ENCODE measurements at regions not wholly inside any gene's neighbourhood (a gene's known extent, or its start where the extent isn't known, plus 50 kb on each side); places are given as distances from the start of the nearest gene placed in this dataset.

GRCh38 chr3:174548841-174549623 lies 310.1 kb upstream of the NAALADL2 start:
- TF ChIP-seq CTCF (IDR thresholded peaks at IDR 0.05), result no peak

GRCh38 chr3:174581558-174581957 lies 277.6 kb upstream of the NAALADL2 start:
- no peak for TF ChIP-seq CTCF (IDR thresholded peaks at IDR 0.05)

- TF ChIP-seq CTCF (IDR thresholded peaks at IDR 0.05), result no peak
Measured at GRCh38 chr3:174583396-174583795, 275.7 kb upstream of the NAALADL2 start.

GRCh38 chr3:174596447-174596982 lies 262.6 kb upstream of the NAALADL2 start:
- no peak for TF ChIP-seq CTCF (IDR thresholded peaks at IDR 0.05)

GRCh38 chr3:174598885-174599439 lies 260.2 kb upstream of the NAALADL2 start:
- TF ChIP-seq CTCF (IDR thresholded peaks at IDR 0.05), result no peak

- no peak for TF ChIP-seq CTCF (IDR thresholded peaks at IDR 0.05)
Measured at GRCh38 chr3:174613173-174613572, 246.0 kb upstream of the NAALADL2 start.

GRCh38 chr3:174614036-174614435 lies 245.1 kb upstream of the NAALADL2 start:
- TF ChIP-seq CTCF (IDR thresholded peaks at IDR 0.05), result no peak

All from LNCAP (cell line).